Mucosa of descending colon (tissue), 3 donors: ENCODE measurements at regions not wholly inside any gene's neighbourhood (a gene's known extent, or its start where the extent isn't known, plus 50 kb on each side); places are given as distances from the start of the nearest gene placed in this dataset.
A peak's percentile ranks its signal among the peaks of the same experiment; 100 is the strongest.

Experiments used
- ATAC-seq: fragments of 200-7000 bp; cut with Tn5 transposase; one replicate; pipeline ENCODE4 v1.9.1; 2020; ENCODE audit warnings: mild to moderate bottlenecking, moderate library complexity
- DNase-seq, 3 donors: peaks; one replicate each; pipeline ENCODE4 v3.0.0-alpha.2; 2020
- H3K36me3 ChIP-seq: fragments of 200-600 bp; one replicate; pipeline ENCODE4 v1.8.0; 2021; ENCODE audit warnings: low read depth, mild to moderate bottlenecking
- H3K4me1 ChIP-seq: fragments of 200-600 bp; one replicate; pipeline ENCODE4 v1.8.0; 2021; ENCODE audit warnings: low read depth, mild to moderate bottlenecking
- H3K4me3 ChIP-seq: fragments of 200-600 bp; one replicate; pipeline ENCODE4 v1.8.0; 2021; ENCODE audit warnings: mild to moderate bottlenecking
- H3K9me3 ChIP-seq: fragments of 200-600 bp; one replicate; pipeline ENCODE4 v1.8.0; 2021; ENCODE audit warnings: mild to moderate bottlenecking
- intact Hi-C, 2 donors: fragments of 100-400 bp; cut with DNase I in 1 of 2; cut with micrococcal nuclease in 1 of 2; formaldehyde crosslinking; loops; one replicate each; pipeline versions ENCODE4 v1.11.0 to v1.11.1; 2022; cut with DNase I, micrococcal nuclease
- TF ChIP-seq, protein P1 (sequence below): fragments of 200-600 bp; IDR thresholded peaks from one replicate; pipeline ENCODE4 v1.8.0; 2022; ENCODE audit warnings: antibody characterized with exemption, mild to moderate bottlenecking
- donor health status: DM: no; HTN: no; CAD: no; lungs with moderate emphysema.
- donor health status: DM: no; HTN: no; CAD: no.
- donor health status: DM: no; HTN: yes; CAD: no.

DNA sequence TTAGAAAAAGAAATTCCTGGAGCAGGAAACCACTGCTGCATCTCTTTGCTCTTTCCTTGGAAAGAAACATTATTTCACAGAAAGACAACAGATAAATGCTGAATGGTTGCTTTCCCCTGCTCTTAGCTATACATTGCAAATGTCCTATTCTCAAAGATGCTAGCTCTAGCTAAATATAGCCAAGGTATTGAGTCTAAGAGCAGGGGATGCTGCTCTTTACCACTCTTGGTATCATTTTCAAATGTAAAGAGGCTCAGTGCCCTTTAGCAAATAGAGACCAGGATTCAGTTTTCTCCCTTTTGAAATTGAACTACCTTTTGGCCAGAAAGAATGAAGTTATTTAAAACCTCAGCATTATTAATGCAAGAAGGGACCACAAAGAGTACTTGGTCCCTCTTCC is 104.0 kb upstream of the FUT8 start:
- ATAC-seq (no peak), DNase-seq (no peak)
- H3K4me3 ChIP-seq = no peak overlapping the region
- H3K4me1 ChIP-seq = peaks cover 8% of the 10 kb centered on the region
- TF ChIP-seq, protein P1, sequence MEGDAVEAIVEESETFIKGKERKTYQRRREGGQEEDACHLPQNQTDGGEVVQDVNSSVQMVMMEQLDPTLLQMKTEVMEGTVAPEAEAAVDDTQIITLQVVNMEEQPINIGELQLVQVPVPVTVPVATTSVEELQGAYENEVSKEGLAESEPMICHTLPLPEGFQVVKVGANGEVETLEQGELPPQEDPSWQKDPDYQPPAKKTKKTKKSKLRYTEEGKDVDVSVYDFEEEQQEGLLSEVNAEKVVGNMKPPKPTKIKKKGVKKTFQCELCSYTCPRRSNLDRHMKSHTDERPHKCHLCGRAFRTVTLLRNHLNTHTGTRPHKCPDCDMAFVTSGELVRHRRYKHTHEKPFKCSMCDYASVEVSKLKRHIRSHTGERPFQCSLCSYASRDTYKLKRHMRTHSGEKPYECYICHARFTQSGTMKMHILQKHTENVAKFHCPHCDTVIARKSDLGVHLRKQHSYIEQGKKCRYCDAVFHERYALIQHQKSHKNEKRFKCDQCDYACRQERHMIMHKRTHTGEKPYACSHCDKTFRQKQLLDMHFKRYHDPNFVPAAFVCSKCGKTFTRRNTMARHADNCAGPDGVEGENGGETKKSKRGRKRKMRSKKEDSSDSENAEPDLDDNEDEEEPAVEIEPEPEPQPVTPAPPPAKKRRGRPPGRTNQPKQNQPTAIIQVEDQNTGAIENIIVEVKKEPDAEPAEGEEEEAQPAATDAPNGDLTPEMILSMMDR = no peak
- H3K36me3 ChIP-seq = no peaks in the 10 kb centered on the region
- H3K9me3 ChIP-seq = no peaks in the 10 kb centered on the region
- intact Hi-C loops = no loop called here

DNA sequence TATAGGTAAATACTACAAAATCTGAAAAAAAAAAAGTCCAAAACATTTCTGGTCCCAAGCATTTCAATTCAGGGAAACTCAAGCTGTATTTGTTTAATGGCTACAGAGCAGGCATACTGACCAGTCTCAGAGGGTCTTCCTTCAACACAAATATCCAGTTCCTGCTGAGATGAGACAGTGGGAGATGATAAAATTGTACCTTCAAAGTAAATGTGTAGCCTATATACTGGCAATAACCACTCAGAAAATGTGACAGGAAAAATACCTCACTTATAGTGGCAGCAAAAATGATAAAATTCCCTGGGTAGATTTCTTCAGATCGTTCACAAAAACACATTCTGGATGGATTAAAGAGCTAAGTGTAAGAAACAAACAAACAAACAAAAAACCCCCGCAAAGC is 102.0 kb upstream of the FUT8 start:
- Histone ChIP-seq H3K9me3 (no peaks in the 10 kb centered on the region), H3K4me1 (peaks cover 2% of the 10 kb centered on the region), H3K4me3 (no peak overlapping the region), H3K36me3 (no peaks in the 10 kb centered on the region)
- intact Hi-C loops = no loop called here
- DNase-seq (no peak), ATAC-seq (no peak)
- TF ChIP-seq, protein P1 = no peak

DNA sequence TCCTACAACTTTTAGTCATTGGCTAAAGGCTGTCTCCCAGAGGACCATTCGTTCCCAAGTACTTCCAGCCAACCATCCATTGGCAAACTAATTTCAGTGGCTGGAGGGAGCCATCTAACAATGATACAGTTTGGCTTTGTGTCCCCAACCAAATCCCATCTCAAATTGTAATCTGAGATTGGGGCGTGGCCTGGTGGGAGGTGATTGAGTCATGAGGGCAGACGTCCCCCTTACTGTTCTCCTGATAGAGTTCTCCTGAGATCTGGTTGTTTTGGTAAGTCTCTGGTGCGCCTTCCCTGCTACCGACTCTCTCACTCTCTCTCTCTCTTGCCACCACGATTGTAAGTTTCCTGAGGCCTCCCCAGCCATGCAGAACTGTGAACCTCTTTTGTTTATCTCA is 99.7 kb upstream of the FUT8 start:
- H3K9me3 ChIP-seq = no peaks in the 10 kb centered on the region
- H3K4me3 ChIP-seq = no peak overlapping the region
- H3K36me3 ChIP-seq = no peaks in the 10 kb centered on the region
- intact Hi-C loops = no loop called here
- ATAC-seq (no peak), DNase-seq (no peak)
- peaks cover 2% of the 10 kb centered on the region for H3K4me1 ChIP-seq
- TF ChIP-seq, protein P1 = no peak

DNA sequence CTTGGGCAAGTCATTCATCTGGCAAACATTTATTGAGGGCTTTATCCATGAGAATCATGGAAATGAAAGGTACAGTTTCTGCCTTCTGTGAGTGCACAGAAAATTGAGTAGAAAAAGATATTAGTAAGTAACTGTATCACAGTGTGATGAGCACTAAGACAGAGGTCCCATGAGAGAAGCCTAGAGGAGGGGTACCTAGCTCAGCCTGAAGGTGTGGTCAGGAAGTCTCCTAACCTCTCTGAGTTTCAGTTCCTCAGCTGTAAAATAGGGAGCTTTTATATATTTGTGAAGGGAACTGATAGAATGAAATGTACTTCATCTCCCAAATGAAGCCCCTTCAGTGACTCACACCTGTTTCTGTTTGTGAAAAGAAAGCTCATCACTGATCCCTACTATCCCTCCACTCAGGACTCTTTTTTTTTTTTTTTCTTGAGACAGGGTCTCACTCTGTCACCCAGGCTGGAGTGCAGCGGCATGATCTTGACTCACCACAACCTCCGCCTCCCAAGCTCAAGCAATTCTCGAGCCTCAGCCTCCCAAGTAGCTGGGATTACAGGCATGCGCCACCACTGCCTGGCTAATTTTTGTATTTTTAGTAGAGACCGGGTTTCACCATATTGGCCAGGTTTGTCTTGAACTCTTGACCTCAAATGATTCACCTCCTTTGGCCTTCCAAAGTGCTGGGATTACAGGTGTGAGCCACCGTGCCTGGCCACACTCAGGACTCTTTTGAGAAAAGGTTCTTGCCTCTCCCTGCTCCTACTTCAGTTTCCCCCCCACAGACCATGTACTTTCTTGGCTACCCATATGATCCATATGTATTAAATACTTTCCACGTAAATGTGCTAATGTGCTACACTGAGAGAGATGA is 93.7 kb upstream of the FUT8 start:
- intact Hi-C loops = no loop called here
- TF ChIP-seq, protein P1 = no peak
- Histone ChIP-seq H3K4me3 (no peak overlapping the region), H3K9me3 (no peaks in the 10 kb centered on the region), H3K4me1 (no peaks in the 10 kb centered on the region), H3K36me3 (no peaks in the 10 kb centered on the region)
- ATAC-seq (peak; percentile 67), DNase-seq (no peak)

DNA sequence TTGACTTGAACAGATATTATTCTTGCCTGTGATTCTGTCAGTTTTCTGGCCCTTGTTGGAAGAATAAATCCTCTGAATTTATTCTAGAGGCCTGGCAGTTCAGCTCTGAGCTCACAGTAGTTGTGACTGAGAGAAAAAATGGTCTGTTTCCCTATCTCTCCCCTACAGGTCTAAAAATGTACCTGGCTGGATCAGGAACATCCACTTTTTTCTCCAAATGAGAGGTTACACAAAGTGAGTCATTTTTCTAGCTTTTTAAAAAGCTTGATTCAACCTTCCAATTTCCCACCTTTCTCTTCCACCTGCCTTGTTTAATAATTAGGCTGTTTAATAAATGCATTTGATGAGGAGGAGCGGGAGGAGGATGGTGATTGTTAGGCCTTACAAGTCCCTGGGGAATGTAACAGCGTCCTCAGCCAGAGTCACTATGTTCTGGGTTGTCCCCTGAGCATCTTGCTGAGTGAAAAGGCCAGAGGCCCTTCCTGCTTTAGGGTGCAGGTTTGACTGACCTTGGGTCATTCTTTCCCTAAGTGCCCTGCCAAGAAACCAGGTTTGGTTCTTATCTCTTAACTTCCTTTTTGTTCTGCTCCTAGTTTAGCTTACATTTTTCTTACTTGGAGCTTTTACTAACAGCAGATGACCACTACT is 91.7 kb upstream of the FUT8 start:
- Histone ChIP-seq H3K4me3 (no peak overlapping the region), H3K4me1 (no peaks in the 10 kb centered on the region), H3K9me3 (no peaks in the 10 kb centered on the region), H3K36me3 (no peaks in the 10 kb centered on the region)
- intact Hi-C loops = no loop called here
- ATAC-seq (no peak), DNase-seq (no peak)
- TF ChIP-seq, protein P1 = no peak
